HepG2 (cell line): ENCODE measurements at regions not wholly inside any gene's neighbourhood (a gene's known extent, or its start where the extent isn't known, plus 50 kb on each side); places are given as distances from the start of the nearest gene placed in this dataset.

Source experiments
- CREB1 ChIP-seq, 2 experiments: fragments of 450-650 bp in 1 of 2; IDR thresholded peaks; 2 replicates each; pipeline ENCODE4 v1.6.1; 2016 to 2017; ENCODE audit warnings: control low read depth in 1 of 2, mild to moderate bottlenecking in 1 of 2, missing compliant biosample characterization in 1 of 2, missing genetic modification characterization in 1 of 2
- CREM ChIP-seq, 2 experiments: sonication (generic) in 1 of 2; formaldehyde crosslinking in 1 of 2; IDR thresholded peaks; 2 replicates each; pipeline versions ENCODE4 v1.4.0 to v1.6.1; 2016 to 2020; ENCODE audit warnings: antibody characterized with exemption in 1 of 2, mild to moderate bottlenecking in 1 of 2, missing genetic modification reagents in 1 of 2
- FOXK2 ChIP-seq: fragments of 450-650 bp; IDR thresholded peaks from 2 replicates; pipeline ENCODE4 v1.6.1; 2016
- GATAD2A ChIP-seq: IDR thresholded peaks from 2 replicates; pipeline ENCODE4 v1.6.1; 2016
- HDAC1 ChIP-seq: sonication (generic); formaldehyde crosslinking; IDR thresholded peaks from 2 replicates; pipeline ENCODE4 v1.5.1; 2020; ENCODE audit warnings: mild to moderate bottlenecking, missing genetic modification reagents
- HDAC2 ChIP-seq: sonication (generic); formaldehyde crosslinking; IDR thresholded peaks from 2 replicates; pipeline ENCODE4 v1.4.0; 2020; ENCODE audit warnings: missing genetic modification reagents
- HHEX ChIP-seq: IDR thresholded peaks from 2 replicates; pipeline ENCODE4 v1.6.1; 2016; ENCODE audit warnings: control low read depth
- HNRNPUL1 ChIP-seq: fragments of 200-400 bp; formaldehyde crosslinking; IDR thresholded peaks from 2 replicates; pipeline ENCODE4 v1.6.1; 2017; ENCODE audit warnings: low read depth, mild to moderate bottlenecking, low read length, moderate library complexity
- HOXA5 ChIP-seq: sonication (generic); formaldehyde crosslinking; IDR thresholded peaks from 2 replicates; pipeline ENCODE4 v1.4.0; 2020; ENCODE audit warnings: missing genetic modification reagents
- ISL2 ChIP-seq: sonication (generic); formaldehyde crosslinking; IDR thresholded peaks from 2 replicates; pipeline ENCODE4 v1.5.0; 2020; ENCODE audit warnings: missing genetic modification reagents
- LCORL ChIP-seq, 2 experiments: fragments of 450-650 bp in 1 of 2; sonication (generic) in 1 of 2; formaldehyde crosslinking in 1 of 2; IDR thresholded peaks; 2 replicates each; pipeline versions ENCODE4 v1.5.0 to v1.6.1; 2017 to 2020; ENCODE audit warnings: antibody characterized with exemption in 1 of 2, missing genetic modification reagents in 1 of 2
- PCBP1 ChIP-seq: fragments of 200-400 bp; formaldehyde crosslinking; IDR thresholded peaks from 2 replicates; pipeline ENCODE4 v1.6.1; 2017; ENCODE audit warnings: mild to moderate bottlenecking, low read depth, low read length, borderline replicate concordance
- PPARG ChIP-seq: conservative IDR thresholded peaks from 2 replicates; pipeline ENCODE4 v1.6.1; 2016; ENCODE audit warnings: missing biosample characterization, missing genetic modification reagents
- SALL1 ChIP-seq: sonication (generic); formaldehyde crosslinking; IDR thresholded peaks from 2 replicates; pipeline ENCODE4 v1.8.0; 2022; ENCODE audit warnings: mild to moderate bottlenecking, missing genetic modification reagents
- SAP130 ChIP-seq: IDR thresholded peaks from 2 replicates; pipeline ENCODE4 v1.6.1; 2016; ENCODE audit warnings: low read depth
- SOX6 ChIP-seq, 2 experiments: fragments of 450-650 bp in 1 of 2; sonication (generic) in 1 of 2; formaldehyde crosslinking in 1 of 2; IDR thresholded peaks; 2 replicates each; pipeline versions ENCODE4 v1.4.0 to v1.6.1; 2017 to 2020; ENCODE audit warnings: antibody characterized with exemption in 1 of 2, mild to moderate bottlenecking in 1 of 2, missing genetic modification reagents in 1 of 2
- SPEN ChIP-seq: sonication (generic); formaldehyde crosslinking; IDR thresholded peaks from 2 replicates; pipeline ENCODE4 v1.5.1; 2020; ENCODE audit warnings: low read depth, mild to moderate bottlenecking, missing genetic modification reagents
- TCF7 ChIP-seq: sonication (generic); IDR thresholded peaks from 2 replicates; pipeline ENCODE4 v1.6.1; 2016; ENCODE audit warnings: antibody characterized with exemption, low read depth
- ZNF296 ChIP-seq: sonication (generic); formaldehyde crosslinking; conservative IDR thresholded peaks from 2 replicates; pipeline ENCODE4 v1.5.0; 2020; ENCODE audit warnings: mild to moderate bottlenecking, missing genetic modification reagents
- ZNF383 ChIP-seq: sonication (generic); formaldehyde crosslinking; IDR thresholded peaks from 2 replicates; pipeline ENCODE4 v1.4.0; 2020; ENCODE audit warnings: missing genetic modification reagents, mild to moderate bottlenecking, borderline replicate concordance
- ZNF503 ChIP-seq: sonication (generic); formaldehyde crosslinking; IDR thresholded peaks from 2 replicates; pipeline ENCODE4 v1.4.0; 2020; ENCODE audit warnings: missing genetic modification reagents
- ZNF609 ChIP-seq: sonication (generic); formaldehyde crosslinking; IDR thresholded peaks from 2 replicates; pipeline ENCODE4 v1.4.0; 2020; ENCODE audit warnings: mild to moderate bottlenecking, missing genetic modification reagents, borderline replicate concordance
- ZSCAN30 ChIP-seq: sonication (generic); formaldehyde crosslinking; IDR thresholded peaks from 2 replicates; pipeline ENCODE4 v1.5.0; 2020; ENCODE audit warnings: mild to moderate bottlenecking, missing genetic modification reagents
- TF ChIP-seq, protein P1 (sequence below): sonication (generic); formaldehyde crosslinking; IDR thresholded peaks from 2 replicates; pipeline ENCODE4 v1.5.0; 2020; ENCODE audit warnings: missing genetic modification reagents, mild to moderate bottlenecking, borderline replicate concordance

DNA sequence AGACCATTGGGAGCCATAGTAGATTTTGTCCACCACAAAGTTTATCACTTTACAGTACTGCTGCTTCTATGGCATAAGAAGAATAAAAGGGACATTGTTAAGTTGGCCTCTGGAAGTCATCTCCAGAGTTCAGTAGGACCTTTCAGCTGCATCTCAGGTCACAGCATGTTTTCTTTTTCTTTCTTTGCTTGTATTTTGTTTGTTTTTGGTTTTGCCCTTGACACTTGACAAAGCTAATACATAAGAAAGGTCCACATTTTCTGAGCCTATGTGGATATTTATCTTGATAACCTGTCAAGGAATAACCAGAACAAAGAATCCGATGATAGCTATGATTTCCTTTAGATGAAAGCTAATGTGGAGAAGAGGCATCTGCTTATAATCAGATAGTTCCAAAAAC lies 101.6 kb upstream of the XIRP2 start (continued):
- TF ChIP-seq GATAD2A (CRISPR knock-in tag) (peak; percentile 47; the same call in 1 of the 2 replicates), CREM (IDR thresholded peaks at IDR 0.05) (peak; percentile 51; the same call in 1 of the 2 replicates), CREM (CRISPR knock-in tag; IDR thresholded peaks at IDR 0.05) (no peak), ISL2 (peak; percentile 57; the same call in 1 of the 2 replicates), HDAC2 (CRISPR knock-in tag) (peak; percentile 16; the same call in 1 of the 2 replicates), PCBP1 (no peak), SOX6 (IDR thresholded peaks at IDR 0.05) (no peak), SOX6 (CRISPR knock-in tag; IDR thresholded peaks at IDR 0.05) (peak; percentile 79), SAP130 (CRISPR knock-in tag) (no peak), ZNF296 (CRISPR knock-in tag) (no peak), ZSCAN30 (CRISPR knock-in tag) (no peak), ZNF609 (CRISPR knock-in tag) (peak; percentile 45; the same call in 1 of the 2 replicates), HHEX (CRISPR knock-in tag) (peak; percentile 73), HOXA5 (CRISPR knock-in tag) (peak; percentile 72; the same call in 1 of the 2 replicates), CREB1 (IDR thresholded peaks at IDR 0.05) (no peak), CREB1 (CRISPR knock-in tag; IDR thresholded peaks at IDR 0.05) (peak; percentile 40; the same call in 1 of the 2 replicates), HNRNPUL1 (no peak), LCORL (IDR thresholded peaks at IDR 0.05) (no peak), LCORL (CRISPR knock-in tag; IDR thresholded peaks at IDR 0.05) (no peak), PPARG (no peak), ZNF503 (CRISPR knock-in tag) (peak; percentile 53; the same call in 1 of the 2 replicates), HDAC1 (0 out of 2 replicates have a peak, but pooled peaks have one; percentile 18), SPEN (CRISPR knock-in tag) (no peak), FOXK2 (0 out of 2 replicates have a peak, but pooled peaks have one; percentile 22), ZNF383 (CRISPR knock-in tag) (no peak), SALL1 (CRISPR knock-in tag) (peak; percentile 21; the same call in 1 of the 2 replicates), TCF7 (peak; percentile 67)
- TF ChIP-seq, protein P1, sequence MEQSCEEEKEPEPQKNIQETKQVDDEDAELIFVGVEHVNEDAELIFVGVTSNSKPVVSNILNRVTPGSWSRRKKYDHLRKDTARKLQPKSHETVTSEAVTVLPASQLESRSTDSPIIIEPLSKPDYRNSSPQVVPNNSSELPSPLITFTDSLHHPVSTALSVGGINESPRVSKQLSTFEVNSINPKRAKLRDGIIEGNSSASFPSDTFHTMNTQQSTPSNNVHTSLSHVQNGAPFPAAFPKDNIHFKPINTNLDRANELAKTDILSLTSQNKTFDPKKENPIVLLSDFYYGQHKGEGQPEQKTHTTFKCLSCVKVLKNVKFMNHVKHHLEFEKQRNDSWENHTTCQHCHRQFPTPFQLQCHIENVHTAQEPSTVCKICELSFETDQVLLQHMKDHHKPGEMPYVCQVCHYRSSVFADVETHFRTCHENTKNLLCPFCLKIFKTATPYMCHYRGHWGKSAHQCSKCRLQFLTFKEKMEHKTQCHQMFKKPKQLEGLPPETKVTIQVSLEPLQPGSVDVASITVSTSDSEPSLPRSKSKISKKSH (CRISPR knock-in tag): no peak
